ENCODE measurements at regions not wholly inside any gene's neighbourhood (a gene's known extent, or its start where the extent isn't known, plus 50 kb on each side); places are given as distances from the start of the nearest gene placed in this dataset.

- Histone ChIP-seq H3K36me3 (ENCODE audit: control insufficient read depth, insufficient read depth, low read length) (no peaks in the 10 kb centered on the region), H3K27me3 (ENCODE audit: control insufficient read depth, insufficient read depth, low read length) (no peaks in the 10 kb centered on the region), H3K4me1 (ENCODE audit: control insufficient read depth, insufficient read depth, low read length) (no peaks in the 10 kb centered on the region), H3K9me3 (ENCODE audit: control insufficient read depth, low read depth, low read length) (no peaks in the 10 kb centered on the region), H3K27ac (ENCODE audit: low read length) (no peak overlapping the region), H3K4me3 (ENCODE audit: low read length) (no peak overlapping the region)
- 100% methylated on average over 2 of the region's 3 CpGs for WGBS (ENCODE audit: insufficient coverage, low lambda C conversion rate)
- no peak for DNase-seq
Observed at GRCh38 chr1:82722608-82723007, 921.9 kb downstream of the ADGRL2 start.

- Histone ChIP-seq H3K27ac (ENCODE audit: low read length) (no peak overlapping the region), H3K9me3 (ENCODE audit: control insufficient read depth, low read depth, low read length) (no peaks in the 10 kb centered on the region), H3K4me3 (ENCODE audit: low read length) (no peak overlapping the region), H3K4me1 (ENCODE audit: control insufficient read depth, insufficient read depth, low read length) (no peaks in the 10 kb centered on the region), H3K36me3 (ENCODE audit: control insufficient read depth, insufficient read depth, low read length) (no peaks in the 10 kb centered on the region), H3K27me3 (ENCODE audit: control insufficient read depth, insufficient read depth, low read length) (no peaks in the 10 kb centered on the region)
- WGBS (ENCODE audit: insufficient coverage, low lambda C conversion rate), result no CpG with 5 or more reads among the region's 3 CpGs
- DNase-seq, result no peak
Observed at GRCh38 chr1:82721702-82722101, 921.0 kb downstream of the ADGRL2 start.

GRCh38 chr1:82718719-82719419 is 918.1 kb downstream of the ADGRL2 start:
- WGBS (ENCODE audit: insufficient coverage, low lambda C conversion rate), result 80% methylated on average over 1 of the region's 1 CpG
- no peaks in the 10 kb centered on the region for H3K27me3 ChIP-seq (ENCODE audit: control insufficient read depth, insufficient read depth, low read length)
- H3K4me1 ChIP-seq (ENCODE audit: control insufficient read depth, insufficient read depth, low read length), result no peaks in the 10 kb centered on the region
- no peak overlapping the region for H3K27ac ChIP-seq (ENCODE audit: low read length)
- H3K4me3 ChIP-seq (ENCODE audit: low read length), result no peak overlapping the region
- no peak for DNase-seq
- H3K9me3 ChIP-seq (ENCODE audit: control insufficient read depth, low read depth, low read length), result no peaks in the 10 kb centered on the region
- no peaks in the 10 kb centered on the region for H3K36me3 ChIP-seq (ENCODE audit: control insufficient read depth, insufficient read depth, low read length)

GRCh38 chr1:82710091-82710490 is 909.4 kb downstream of the ADGRL2 start:
- Histone ChIP-seq H3K9me3 (ENCODE audit: control insufficient read depth, low read depth, low read length) (no peaks in the 10 kb centered on the region), H3K27me3 (ENCODE audit: control insufficient read depth, insufficient read depth, low read length) (no peaks in the 10 kb centered on the region), H3K27ac (ENCODE audit: low read length) (no peak overlapping the region), H3K4me3 (ENCODE audit: low read length) (no peak overlapping the region), H3K4me1 (ENCODE audit: control insufficient read depth, insufficient read depth, low read length) (no peaks in the 10 kb centered on the region), H3K36me3 (ENCODE audit: control insufficient read depth, insufficient read depth, low read length) (no peaks in the 10 kb centered on the region)
- no peak for DNase-seq

GRCh38 chr1:82707681-82708080 is 906.9 kb downstream of the ADGRL2 start:
- Histone ChIP-seq H3K27ac (ENCODE audit: low read length) (no peak overlapping the region), H3K36me3 (ENCODE audit: control insufficient read depth, insufficient read depth, low read length) (no peaks in the 10 kb centered on the region), H3K27me3 (ENCODE audit: control insufficient read depth, insufficient read depth, low read length) (no peaks in the 10 kb centered on the region), H3K9me3 (ENCODE audit: control insufficient read depth, low read depth, low read length) (no peaks in the 10 kb centered on the region), H3K4me1 (ENCODE audit: control insufficient read depth, insufficient read depth, low read length) (no peaks in the 10 kb centered on the region), H3K4me3 (ENCODE audit: low read length) (no peak overlapping the region)
- DNase-seq, result no peak
- no CpG with 5 or more reads among the region's 1 CpG for WGBS (ENCODE audit: insufficient coverage, low lambda C conversion rate)

GRCh38 chr1:82706741-82707140 is 906.0 kb downstream of the ADGRL2 start:
- H3K4me3 ChIP-seq (ENCODE audit: low read length), result no peak overlapping the region
- no peak for DNase-seq
- H3K36me3 ChIP-seq (ENCODE audit: control insufficient read depth, insufficient read depth, low read length), result no peaks in the 10 kb centered on the region
- H3K4me1 ChIP-seq (ENCODE audit: control insufficient read depth, insufficient read depth, low read length), result no peaks in the 10 kb centered on the region
- no peaks in the 10 kb centered on the region for H3K9me3 ChIP-seq (ENCODE audit: control insufficient read depth, low read depth, low read length)
- 100% methylated on average over 2 of the region's 2 CpGs for WGBS (ENCODE audit: insufficient coverage, low lambda C conversion rate)
- H3K27ac ChIP-seq (ENCODE audit: low read length), result no peak overlapping the region
- no peaks in the 10 kb centered on the region for H3K27me3 ChIP-seq (ENCODE audit: control insufficient read depth, insufficient read depth, low read length)

- no peak overlapping the region for H3K27ac ChIP-seq (ENCODE audit: low read length)
- H3K27me3 ChIP-seq (ENCODE audit: control insufficient read depth, insufficient read depth, low read length), result no peaks in the 10 kb centered on the region
- no peak for DNase-seq
- no peaks in the 10 kb centered on the region for H3K36me3 ChIP-seq (ENCODE audit: control insufficient read depth, insufficient read depth, low read length)
- H3K4me3 ChIP-seq (ENCODE audit: low read length), result no peak overlapping the region
- no peaks in the 10 kb centered on the region for H3K9me3 ChIP-seq (ENCODE audit: control insufficient read depth, low read depth, low read length)
- H3K4me1 ChIP-seq (ENCODE audit: control insufficient read depth, insufficient read depth, low read length), result no peaks in the 10 kb centered on the region
Observed at GRCh38 chr1:82704966-82705365, 904.2 kb downstream of the ADGRL2 start.

- H3K4me3 ChIP-seq (ENCODE audit: low read length), result no peak overlapping the region
Observed at GRCh38 chr1:82704393-82704792, 903.7 kb downstream of the ADGRL2 start.

GRCh38 chr1:82703951-82704350 is 903.2 kb downstream of the ADGRL2 start:
- H3K4me3 ChIP-seq (ENCODE audit: low read length), result no peak overlapping the region
- no peaks in the 10 kb centered on the region for H3K27me3 ChIP-seq (ENCODE audit: control insufficient read depth, insufficient read depth, low read length)
- no peaks in the 10 kb centered on the region for H3K9me3 ChIP-seq (ENCODE audit: control insufficient read depth, low read depth, low read length)
- DNase-seq, result no peak
- H3K36me3 ChIP-seq (ENCODE audit: control insufficient read depth, insufficient read depth, low read length), result no peaks in the 10 kb centered on the region
- no peak overlapping the region for H3K27ac ChIP-seq (ENCODE audit: low read length)
- no peaks in the 10 kb centered on the region for H3K4me1 ChIP-seq (ENCODE audit: control insufficient read depth, insufficient read depth, low read length)

More at GRCh38 chr1:82704393-82704792, 903.7 kb downstream of the ADGRL2 start:
- WGBS (ENCODE audit: insufficient coverage, low lambda C conversion rate), result 60% methylated on average over 1 of the region's 3 CpGs
- H3K4me1 ChIP-seq (ENCODE audit: control insufficient read depth, insufficient read depth, low read length), result no peaks in the 10 kb centered on the region
- H3K9me3 ChIP-seq (ENCODE audit: control insufficient read depth, low read depth, low read length), result no peaks in the 10 kb centered on the region
- no peaks in the 10 kb centered on the region for H3K27me3 ChIP-seq (ENCODE audit: control insufficient read depth, insufficient read depth, low read length)
- DNase-seq, result peak; percentile 2 to 4
- H3K27ac ChIP-seq (ENCODE audit: low read length), result no peak overlapping the region
- H3K36me3 ChIP-seq (ENCODE audit: control insufficient read depth, insufficient read depth, low read length), result no peaks in the 10 kb centered on the region

- Histone ChIP-seq H3K36me3 (ENCODE audit: control insufficient read depth, insufficient read depth, low read length) (no peaks in the 10 kb centered on the region), H3K27me3 (ENCODE audit: control insufficient read depth, insufficient read depth, low read length) (no peaks in the 10 kb centered on the region), H3K27ac (ENCODE audit: low read length) (no peak overlapping the region), H3K9me3 (ENCODE audit: control insufficient read depth, low read depth, low read length) (no peaks in the 10 kb centered on the region), H3K4me3 (ENCODE audit: low read length) (no peak overlapping the region), H3K4me1 (ENCODE audit: control insufficient read depth, insufficient read depth, low read length) (no peaks in the 10 kb centered on the region)
- WGBS (ENCODE audit: insufficient coverage, low lambda C conversion rate), result no CpG with 5 or more reads among the region's 5 CpGs
- no peak for DNase-seq
Observed at GRCh38 chr1:82700476-82700875, 899.7 kb downstream of the ADGRL2 start.

- no peaks in the 10 kb centered on the region for H3K9me3 ChIP-seq (ENCODE audit: control insufficient read depth, low read depth, low read length)
- H3K4me3 ChIP-seq (ENCODE audit: low read length), result no peak overlapping the region
- no peak for DNase-seq
- 95% methylated on average over 7 of the region's 8 CpGs for WGBS (ENCODE audit: insufficient coverage, low lambda C conversion rate)
- no peaks in the 10 kb centered on the region for H3K36me3 ChIP-seq (ENCODE audit: control insufficient read depth, insufficient read depth, low read length)
- no peaks in the 10 kb centered on the region for H3K4me1 ChIP-seq (ENCODE audit: control insufficient read depth, insufficient read depth, low read length)
- H3K27me3 ChIP-seq (ENCODE audit: control insufficient read depth, insufficient read depth, low read length), result no peaks in the 10 kb centered on the region
- no peak overlapping the region for H3K27ac ChIP-seq (ENCODE audit: low read length)
Observed at GRCh38 chr1:82697965-82698364, 897.2 kb downstream of the ADGRL2 start.
